Common myeloid progenitor, CD34-positive (primary cell): ENCODE measurements at regions not wholly inside any gene's neighbourhood (a gene's known extent, or its start where the extent isn't known, plus 50 kb on each side); places are given as distances from the start of the nearest gene placed in this dataset.

Experiments used
- CTCF ChIA-PET: fragments of 350-600 bp; sonication (Branson Sonifier 250); formaldehyde crosslinking; loops from one replicate; lab custom pipeline; 2021; ENCODE audit warnings: antibody characterized with exemption; lab: Charles Lee
- POLR2A ChIA-PET: fragments of 350-600 bp; sonication (Branson Sonifier 250); formaldehyde crosslinking; loops from one replicate; lab custom pipeline; 2021; ENCODE audit warnings: antibody characterized with exemption; lab: Charles Lee
- DNase-seq, 3 donors: peaks; one replicate each; pipeline versions ENCODE4 v3.0.0 to v3.0.0-alpha.2; 2013
- H3K27ac ChIP-seq, 2 experiments: 1 replicate in 1 of 2; 2 replicates in 1 of 2; pipeline ENCODE4 v1.7.0; 2013; ENCODE audit warnings: inconsistent platforms in 2 of 2, low read length in 2 of 2, mild to moderate bottlenecking in 2 of 2, low read depth in 1 of 2, moderate library complexity in 1 of 2; ENCODE audit not compliant: severe bottlenecking in 2 of 2, insufficient read depth in 1 of 2, poor library complexity in 1 of 2
- H3K27me3 ChIP-seq, 5 experiments: replicated peaks in 2 of 5; 1 replicate in 3 of 5; 2 replicates in 2 of 5; pipeline versions ENCODE4 v1.6.1 to v1.7.0; 2013; ENCODE audit warnings: low read length in 4 of 5, mild to moderate bottlenecking in 2 of 5, moderate library complexity in 2 of 5, inconsistent platforms in 1 of 5; ENCODE audit not compliant: insufficient read depth in 5 of 5, control insufficient read depth in 4 of 5
- H3K36me3 ChIP-seq, 4 experiments: 1 replicate in 2 of 4; 2 replicates in 2 of 4; pipeline versions ENCODE4 v1.6.1 to v1.7.0; 2013; ENCODE audit warnings: low read length in 3 of 4, control low read depth in 1 of 4, mild to moderate bottlenecking in 1 of 4; ENCODE audit not compliant: control insufficient read depth in 4 of 4, insufficient read depth in 4 of 4
- H3K4me1 ChIP-seq, 4 experiments: 1 replicate in 3 of 4; 2 replicates in 1 of 4; pipeline versions ENCODE4 v1.6.1 to v1.7.1; 2013; ENCODE audit warnings: low read length in 3 of 4, mild to moderate bottlenecking in 3 of 4, control low read depth in 1 of 4, inconsistent platforms in 1 of 4, moderate library complexity in 1 of 4; ENCODE audit not compliant: control insufficient read depth in 4 of 4, insufficient read depth in 4 of 4; ENCODE audit errors: control extremely low read depth in 1 of 4
- H3K4me3 ChIP-seq, 7 experiments: 1 replicate in 4 of 7; 2 replicates in 3 of 7; pipeline versions ENCODE4 v1.5.1 to v1.7.0; 2013; ENCODE audit warnings: mild to moderate bottlenecking in 7 of 7, low read length in 6 of 7, moderate library complexity in 6 of 7, inconsistent platforms in 2 of 7, low read depth in 2 of 7, control low read depth in 1 of 7; ENCODE audit not compliant: insufficient read depth in 4 of 7, control insufficient read depth in 1 of 7; ENCODE audit errors: extremely low read depth in 1 of 7
- H3K9me3 ChIP-seq, 5 experiments: 1 replicate in 4 of 5; 2 replicates in 1 of 5; pipeline versions ENCODE4 v1.6.1 to v1.7.1; 2013; ENCODE audit warnings: low read length in 4 of 5, mild to moderate bottlenecking in 2 of 5, inconsistent platforms in 1 of 5, low read depth in 1 of 5, moderate library complexity in 1 of 5; ENCODE audit not compliant: control insufficient read depth in 4 of 5, insufficient read depth in 2 of 5; ENCODE audit errors: control extremely low read depth in 1 of 5
- WGBS: methylation state at CpG from one replicate; pipeline ENCODE4 v1.1.5; 2013; ENCODE audit not compliant: insufficient coverage; 5-methylcytosine and 5-hydroxymethylcytosine counted together

DNA sequence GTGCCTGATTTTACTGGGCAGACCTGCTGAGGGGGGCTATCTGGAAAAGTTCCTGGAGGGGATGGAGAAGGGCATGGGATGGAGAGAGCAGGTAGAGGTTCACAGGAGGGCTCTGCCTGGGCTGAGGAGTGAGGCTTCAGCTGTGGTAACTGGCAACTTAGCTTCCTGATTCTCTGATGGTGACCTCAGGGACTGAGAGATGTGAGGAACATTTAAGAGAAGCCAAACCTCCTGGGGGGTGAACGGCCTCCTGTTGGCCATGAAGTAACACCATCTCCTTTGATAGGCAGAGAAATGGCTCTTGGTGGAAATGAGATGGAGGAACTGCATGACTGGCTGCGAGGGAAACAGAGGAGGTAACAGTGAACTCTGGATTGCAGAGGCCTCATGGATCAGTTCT, 97.3 kb upstream of the ROPN1 start:
- no peak overlapping the region for H3K27ac ChIP-seq
- 90% methylated on average over 2 of the region's 2 CpGs for WGBS
- DNase-seq: no peak
- H3K4me1 ChIP-seq: no peaks in the 10 kb centered on the region
- no peaks in the 10 kb centered on the region for H3K9me3 ChIP-seq
- ChIA-PET POLR2A (no interaction called here), CTCF (interaction anchor here (1.2 to 1.4 kb wide), 2 partner anchors 10 to 13 kb away, joined by 4 to 6 read pairs; no protein-coding TSS in a partner anchor)
- H3K27me3 ChIP-seq: peaks cover 0 to 17% (median 6%) of the 10 kb centered on the region in 5 experiments
- no peaks in the 10 kb centered on the region for H3K36me3 ChIP-seq
- no peak overlapping the region for H3K4me3 ChIP-seq

DNA sequence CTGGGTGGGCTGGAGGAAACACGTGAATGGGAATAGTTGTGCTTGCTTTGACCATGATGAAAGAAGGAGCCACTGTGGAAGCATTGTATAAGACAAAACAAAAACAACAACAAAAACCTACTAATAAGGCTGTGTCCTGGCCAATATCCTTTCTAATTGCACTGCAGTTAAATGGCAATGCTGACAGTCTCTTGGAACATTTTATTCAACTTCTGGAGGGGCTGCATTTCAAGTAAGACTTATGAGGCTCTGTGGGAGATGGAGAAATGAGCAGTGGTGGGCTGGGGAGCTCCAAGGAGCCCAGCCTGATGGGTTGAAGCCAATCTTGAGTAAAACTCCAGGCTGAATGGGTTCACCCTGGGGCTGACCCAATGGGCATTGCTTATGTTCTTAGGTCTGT, 99.8 kb upstream of the ROPN1 start:
- no CpG with 5 or more reads among the region's 1 CpG for WGBS
- Histone ChIP-seq H3K27ac (no peak overlapping the region), H3K4me3 (no peak overlapping the region), H3K27me3 (peaks cover 2 to 23% (median 9%) of the 10 kb centered on the region in 5 experiments), H3K4me1 (no peaks in the 10 kb centered on the region), H3K9me3 (no peaks in the 10 kb centered on the region), H3K36me3 (no peaks in the 10 kb centered on the region)
- ChIA-PET POLR2A (no interaction called here), CTCF (no interaction called here)
- no peak for DNase-seq

DNA sequence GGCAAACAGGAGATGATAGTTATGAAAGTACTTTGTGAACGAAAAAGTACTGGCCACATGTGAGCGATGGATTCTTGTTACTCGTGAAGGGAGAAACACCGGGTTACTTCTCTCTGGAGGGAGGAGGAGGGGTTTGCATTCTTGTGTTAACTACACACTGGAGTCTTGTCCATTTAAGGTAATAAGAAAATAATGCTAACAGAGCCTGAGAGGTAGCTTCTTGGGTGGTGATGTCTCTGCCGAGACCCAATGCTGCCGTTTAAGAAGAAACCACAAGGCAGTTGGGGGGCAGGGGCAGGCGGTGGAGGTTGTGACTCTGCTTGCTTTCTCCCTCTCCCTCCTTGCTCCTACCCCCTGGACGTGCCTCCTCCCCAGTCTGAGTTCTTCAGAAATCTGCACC, 100.9 kb upstream of the ROPN1 start:
- no peak for DNase-seq

DNA sequence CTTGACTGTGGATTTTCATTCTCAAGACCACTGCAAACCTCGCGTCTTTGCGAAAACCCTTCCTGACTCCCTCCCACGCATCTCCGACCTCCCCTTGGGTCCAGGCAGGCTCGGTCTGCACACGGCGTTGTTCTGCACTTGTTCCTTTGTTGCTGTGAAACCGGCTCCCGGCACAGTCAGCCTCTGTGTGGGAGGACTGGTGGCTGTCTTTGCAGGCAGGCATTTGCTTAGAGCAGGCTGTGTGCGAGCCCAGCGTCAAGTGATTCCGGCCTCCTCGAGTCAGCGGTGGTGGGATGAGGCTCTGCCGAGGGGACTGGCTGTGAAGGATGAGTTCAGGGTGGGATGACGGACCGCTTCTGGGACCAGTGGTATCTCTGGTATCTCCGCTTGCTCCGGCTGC, 102.6 kb upstream of the ROPN1 start:
- Histone ChIP-seq H3K4me1 (no peaks in the 10 kb centered on the region), H3K27me3 (peaks cover 2 to 28% (median 14%) of the 10 kb centered on the region in 5 experiments), H3K27ac (no peak overlapping the region), H3K9me3 (no peaks in the 10 kb centered on the region), H3K36me3 (no peaks in the 10 kb centered on the region), H3K4me3 (no peak overlapping the region)
- CTCF ChIA-PET: interaction anchor here (1.2 kb wide), 2 partner anchors 9 to 14 kb away, joined by 3 to 7 read pairs; no protein-coding TSS in a partner anchor
- POLR2A ChIA-PET: no interaction called here
- DNase-seq: no peak
- 94% methylated on average over 9 of the region's 20 CpGs for WGBS

More for the DNA sequence above, 100.9 kb upstream of the ROPN1 start:
- no peak overlapping the region for H3K4me3 ChIP-seq
- no peaks in the 10 kb centered on the region for H3K36me3 ChIP-seq
- WGBS: 93% methylated on average over 4 of the region's 8 CpGs
- H3K4me1 ChIP-seq: no peaks in the 10 kb centered on the region
- H3K27ac ChIP-seq: no peak overlapping the region
- CTCF ChIA-PET: no interaction called here
- H3K27me3 ChIP-seq: peaks cover 2 to 23% (median 13%) of the 10 kb centered on the region in 5 experiments
- POLR2A ChIA-PET: no interaction called here
- no peaks in the 10 kb centered on the region for H3K9me3 ChIP-seq

DNA sequence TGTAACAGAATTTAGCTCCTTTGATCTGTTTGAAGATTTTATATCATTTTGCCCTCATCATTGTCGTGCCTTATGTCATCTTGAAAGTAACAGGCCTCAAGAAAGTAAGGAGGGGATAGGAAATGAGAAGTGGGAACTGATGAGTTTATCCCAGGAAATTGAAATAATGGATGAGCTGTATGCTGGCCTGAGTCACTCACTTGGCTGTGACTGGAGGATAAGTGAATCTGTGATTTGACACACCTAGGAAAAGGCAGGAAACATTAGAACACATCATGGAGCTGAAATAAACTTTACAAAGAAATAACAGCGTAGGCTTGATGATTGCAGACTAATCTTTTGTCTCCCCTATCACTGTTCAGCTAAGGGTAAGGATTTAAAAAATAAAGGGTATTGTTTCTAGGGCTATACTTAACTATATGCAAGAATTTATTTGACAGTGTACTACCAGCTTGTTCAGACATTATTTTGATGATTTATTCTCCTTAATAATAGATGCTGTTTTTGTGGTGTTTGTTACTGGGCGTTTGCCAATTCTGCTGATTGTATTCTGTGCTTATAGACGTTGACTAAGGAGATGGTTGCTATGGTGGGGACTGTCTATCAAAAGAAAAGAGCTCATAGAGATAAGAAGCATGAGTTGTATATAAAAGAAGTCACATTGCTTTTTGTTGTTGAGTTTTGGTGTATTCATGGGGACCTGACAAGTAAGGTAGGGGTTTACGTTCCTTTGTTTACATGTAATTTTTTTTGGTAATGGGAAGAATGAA, 105.6 kb upstream of the ROPN1 start:
- no peak for DNase-seq
- ChIA-PET POLR2A (no interaction called here), CTCF (interaction anchor here (0.7 to 3.0 kb wide), 3 partner anchors 10 to 20 kb away, joined by 3 to 11 read pairs (median 4); no protein-coding TSS in a partner anchor)
- no peaks in the 10 kb centered on the region for H3K4me1 ChIP-seq
- no peaks in the 10 kb centered on the region for H3K36me3 ChIP-seq
- H3K27ac ChIP-seq: no peak overlapping the region
- peaks cover 0 to 1% (median 0%) of the 10 kb centered on the region in 5 experiments for H3K9me3 ChIP-seq
- H3K27me3 ChIP-seq: peaks cover 2 to 19% (median 11%) of the 10 kb centered on the region in 5 experiments
- H3K4me3 ChIP-seq: no peak overlapping the region
- 83% methylated on average over 4 of the region's 5 CpGs for WGBS

DNA sequence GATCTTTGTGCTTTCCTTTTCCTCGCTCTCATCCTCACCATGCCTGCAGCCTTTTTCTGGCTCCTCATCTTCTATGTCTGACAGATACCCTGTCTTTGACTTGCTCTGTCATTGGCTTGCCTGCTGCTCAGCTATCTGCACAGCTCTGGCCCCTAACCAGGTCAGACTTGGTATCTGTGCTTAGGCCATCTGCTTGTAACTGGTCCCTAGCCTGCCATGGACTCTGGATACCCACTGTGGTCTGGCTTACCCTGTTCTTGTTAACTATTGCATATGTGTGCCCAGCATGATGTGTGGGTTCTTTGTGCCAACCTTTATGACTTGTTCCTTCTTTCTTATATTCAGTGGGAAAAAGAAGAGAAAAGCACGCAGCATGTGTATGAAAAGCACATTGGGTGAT, 109.7 kb upstream of the ROPN1 start:
- POLR2A ChIA-PET: no interaction called here
- H3K9me3 ChIP-seq: peaks cover 0 to 1% (median 0%) of the 10 kb centered on the region in 5 experiments

More for the DNA sequence above, 109.7 kb upstream of the ROPN1 start:
- peaks cover 0 to 6% (median 0%) of the 10 kb centered on the region in 5 experiments for H3K27me3 ChIP-seq
- WGBS: 83% methylated on average over 1 of the region's 2 CpGs
- no peaks in the 10 kb centered on the region for H3K36me3 ChIP-seq
- H3K4me1 ChIP-seq: no peaks in the 10 kb centered on the region
- CTCF ChIA-PET: no interaction called here
- DNase-seq: no peak
- no peak overlapping the region for H3K4me3 ChIP-seq
- no peak overlapping the region for H3K27ac ChIP-seq
